ENCODE measurements at regions not wholly inside any gene's neighbourhood (a gene's known extent, or its start where the extent isn't known, plus 50 kb on each side); places are given as distances from the start of the nearest gene placed in this dataset.

DNA sequence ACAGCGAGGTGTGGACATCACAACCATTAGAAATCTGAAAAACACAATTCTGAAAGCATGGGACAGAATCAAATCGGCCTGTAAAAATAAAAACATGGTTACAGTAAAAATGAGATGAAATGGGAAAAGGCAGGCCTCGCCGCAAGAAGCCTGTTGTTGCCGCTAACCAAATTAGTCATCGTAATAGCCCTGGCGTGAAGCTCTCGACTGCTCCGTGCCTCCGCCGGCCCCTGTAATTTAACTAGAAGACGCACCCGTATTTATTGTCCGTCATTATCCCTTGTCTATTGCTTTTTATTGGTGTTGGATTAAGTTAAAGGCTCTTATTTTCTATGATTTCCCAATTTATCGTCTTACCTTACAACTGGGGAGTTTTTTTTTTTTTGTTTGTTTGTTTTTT is 334.6 kb upstream of the EEF2KMT start:
- Histone ChIP-seq H3K27me3 (no peaks in the 10 kb centered on the region), H3K36me3 (no peaks in the 10 kb centered on the region), H3K9me3 (no peaks in the 10 kb centered on the region), H3K4me3 (no peak overlapping the region), H3K4me1 (no peaks in the 10 kb centered on the region), H3K27ac (no peak overlapping the region)
- TF ChIP-seq POLR2A (IDR thresholded peaks at IDR 0.05) = no peak
- TF ChIP-seq, protein P1, sequence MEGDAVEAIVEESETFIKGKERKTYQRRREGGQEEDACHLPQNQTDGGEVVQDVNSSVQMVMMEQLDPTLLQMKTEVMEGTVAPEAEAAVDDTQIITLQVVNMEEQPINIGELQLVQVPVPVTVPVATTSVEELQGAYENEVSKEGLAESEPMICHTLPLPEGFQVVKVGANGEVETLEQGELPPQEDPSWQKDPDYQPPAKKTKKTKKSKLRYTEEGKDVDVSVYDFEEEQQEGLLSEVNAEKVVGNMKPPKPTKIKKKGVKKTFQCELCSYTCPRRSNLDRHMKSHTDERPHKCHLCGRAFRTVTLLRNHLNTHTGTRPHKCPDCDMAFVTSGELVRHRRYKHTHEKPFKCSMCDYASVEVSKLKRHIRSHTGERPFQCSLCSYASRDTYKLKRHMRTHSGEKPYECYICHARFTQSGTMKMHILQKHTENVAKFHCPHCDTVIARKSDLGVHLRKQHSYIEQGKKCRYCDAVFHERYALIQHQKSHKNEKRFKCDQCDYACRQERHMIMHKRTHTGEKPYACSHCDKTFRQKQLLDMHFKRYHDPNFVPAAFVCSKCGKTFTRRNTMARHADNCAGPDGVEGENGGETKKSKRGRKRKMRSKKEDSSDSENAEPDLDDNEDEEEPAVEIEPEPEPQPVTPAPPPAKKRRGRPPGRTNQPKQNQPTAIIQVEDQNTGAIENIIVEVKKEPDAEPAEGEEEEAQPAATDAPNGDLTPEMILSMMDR (IDR thresholded peaks at IDR 0.05) = no peak
- no peak for DNase-seq

DNA sequence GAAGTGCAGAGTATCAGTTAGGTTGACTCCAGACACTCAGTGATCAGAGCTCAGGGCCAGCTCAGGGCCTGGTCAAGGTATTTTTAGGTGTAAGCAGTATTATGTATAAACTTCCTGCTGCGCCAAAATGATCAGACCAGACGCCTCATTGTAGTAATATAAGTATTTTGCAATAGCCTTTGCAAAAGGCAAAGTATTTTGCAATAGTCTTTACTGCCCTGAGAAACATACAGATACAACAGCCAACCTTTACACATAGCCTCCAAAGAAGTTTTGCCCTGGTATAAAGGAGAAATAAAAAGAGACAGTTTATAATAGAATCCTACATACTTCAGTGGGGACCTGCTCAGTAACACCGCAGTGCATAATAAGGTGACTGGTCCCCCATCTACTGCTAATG is 333.0 kb upstream of the EEF2KMT start:
- H3K4me1 ChIP-seq = no peaks in the 10 kb centered on the region
- TF ChIP-seq, protein P1 (IDR thresholded peaks at IDR 0.05) = no peak
- no peak for TF ChIP-seq POLR2A (IDR thresholded peaks at IDR 0.05)
- no peaks in the 10 kb centered on the region for H3K27me3 ChIP-seq
- no peaks in the 10 kb centered on the region for H3K36me3 ChIP-seq
- H3K4me3 ChIP-seq = no peak overlapping the region
- H3K27ac ChIP-seq = no peak overlapping the region
- no peak for DNase-seq
- H3K9me3 ChIP-seq = no peaks in the 10 kb centered on the region

DNA sequence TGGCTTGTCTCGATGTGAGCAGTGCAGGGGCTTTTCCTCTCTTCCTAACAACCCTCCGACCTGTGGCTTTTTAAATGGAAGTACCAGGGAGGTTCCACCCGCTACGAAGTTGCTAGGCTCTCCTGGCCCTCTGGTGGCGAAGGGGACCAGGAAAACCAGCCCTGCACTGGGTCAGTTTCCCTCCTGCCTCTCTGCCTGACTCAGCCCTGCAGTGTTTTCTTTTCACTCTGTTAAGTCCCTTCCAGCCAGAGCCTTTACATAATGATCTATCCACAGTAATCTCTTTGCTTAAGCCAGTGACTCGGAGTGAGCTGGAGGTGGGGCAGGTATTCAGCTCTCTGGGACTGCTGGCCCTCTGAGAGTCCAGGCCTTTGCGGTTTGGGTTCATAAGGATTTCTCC is 331.3 kb upstream of the EEF2KMT start:
- Histone ChIP-seq H3K27me3 (no peaks in the 10 kb centered on the region), H3K27ac (no peak overlapping the region), H3K4me3 (no peak overlapping the region), H3K4me1 (no peaks in the 10 kb centered on the region), H3K9me3 (no peaks in the 10 kb centered on the region), H3K36me3 (no peaks in the 10 kb centered on the region)
- TF ChIP-seq, protein P1 (IDR thresholded peaks at IDR 0.05) = no peak
- TF ChIP-seq POLR2A (IDR thresholded peaks at IDR 0.05) = no peak
- no peak for DNase-seq

DNA sequence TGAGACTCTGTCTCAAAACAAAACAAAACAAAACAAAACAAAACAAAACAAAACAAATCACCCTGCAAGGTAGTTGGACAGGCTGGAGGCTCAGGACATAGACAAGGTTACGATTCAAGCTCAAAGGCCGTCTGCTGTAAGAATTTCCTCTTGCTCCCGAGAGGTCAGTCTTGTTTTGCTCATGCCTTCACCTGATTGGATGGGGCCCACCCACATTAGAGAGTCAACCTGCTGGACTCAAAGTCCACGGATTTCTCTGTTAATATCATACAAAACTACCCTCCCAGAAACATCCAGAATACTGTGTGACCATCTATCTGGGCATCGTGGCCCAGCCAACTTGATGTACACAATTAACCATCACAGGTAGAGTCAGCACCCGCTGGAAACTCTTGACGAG is 330.0 kb upstream of the EEF2KMT start:
- TF ChIP-seq, protein P1 (IDR thresholded peaks at IDR 0.05) = no peak
- no peak for TF ChIP-seq POLR2A (IDR thresholded peaks at IDR 0.05)
- H3K9me3 ChIP-seq = no peaks in the 10 kb centered on the region
- no peaks in the 10 kb centered on the region for H3K4me1 ChIP-seq
- no peaks in the 10 kb centered on the region for H3K27me3 ChIP-seq
- no peak overlapping the region for H3K27ac ChIP-seq
- no peaks in the 10 kb centered on the region for H3K36me3 ChIP-seq
- no peak overlapping the region for H3K4me3 ChIP-seq
- no peak for DNase-seq

DNA sequence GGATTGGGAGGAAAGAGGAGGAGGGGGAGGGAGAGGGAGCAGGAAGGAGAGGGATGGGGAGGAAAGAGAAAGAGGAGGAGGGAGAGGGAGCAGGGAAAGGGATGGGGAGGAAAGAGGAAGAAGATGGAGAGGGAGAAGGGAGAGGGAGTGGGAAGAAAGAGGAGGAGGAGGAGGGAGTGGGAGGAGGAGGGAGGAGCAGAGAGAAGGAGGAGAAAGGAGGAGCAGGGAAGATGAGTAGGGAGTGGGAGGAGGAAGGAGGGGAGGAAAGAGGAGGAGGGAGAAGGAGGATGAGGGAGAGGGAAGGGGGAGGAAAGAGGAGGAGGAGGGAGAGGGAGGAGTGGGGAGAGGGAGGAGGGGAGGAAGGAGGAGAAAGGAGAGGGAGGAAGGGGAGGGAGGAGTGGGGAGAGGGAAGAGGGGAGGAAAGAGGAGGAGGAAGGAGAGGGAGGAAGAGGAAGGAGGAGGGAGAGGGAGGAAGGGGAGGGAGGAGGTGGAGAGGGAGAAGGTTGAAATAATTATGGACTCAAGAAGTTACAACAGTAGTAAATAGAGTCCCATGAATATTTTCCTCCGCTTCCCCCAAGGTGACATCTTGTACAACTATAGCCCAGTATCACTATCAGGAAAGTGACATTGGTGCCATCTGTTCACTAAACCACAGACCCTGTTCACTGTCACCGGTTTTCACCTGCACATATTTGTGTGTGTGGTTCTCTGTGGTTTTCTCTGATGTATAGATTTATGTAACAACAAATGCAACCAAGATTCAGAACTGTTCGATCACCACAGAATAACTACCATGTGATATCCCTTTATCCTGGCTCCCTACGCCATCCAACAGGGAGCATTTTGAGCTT is 325.3 kb upstream of the EEF2KMT start:
- Histone ChIP-seq H3K36me3 (no peaks in the 10 kb centered on the region), H3K27ac (no peak overlapping the region), H3K4me1 (no peaks in the 10 kb centered on the region), H3K27me3 (no peaks in the 10 kb centered on the region), H3K4me3 (no peak overlapping the region), H3K9me3 (no peaks in the 10 kb centered on the region)
- TF ChIP-seq, protein P1 (IDR thresholded peaks at IDR 0.05) = no peak
- no peak for TF ChIP-seq POLR2A (IDR thresholded peaks at IDR 0.05)
- no peak for DNase-seq
